HG02981 (cell line): ENCODE measurements at regions not wholly inside any gene's neighbourhood (a gene's known extent, or its start where the extent isn't known, plus 50 kb on each side); places are given as distances from the start of the nearest gene placed in this dataset.
A peak's percentile ranks its signal among the peaks of the same experiment; 100 is the strongest.

ENCODE experiments used
- ATAC-seq: cut with Tn5 transposase; IDR thresholded peaks from one replicate; pipeline ENCODE4 v1.9.1; 2021; ENCODE audit warnings: mild to moderate bottlenecking, moderate library complexity; ENCODE audit not compliant: unreplicated experiment

- no peak for ATAC-seq
These were observed 136.6 kb upstream of the SPRY1 start for GRCh38 chr4:123259676-123260646.

- ATAC-seq = no peak
These were observed 135.9 kb upstream of the SPRY1 start for GRCh38 chr4:123260653-123261052.

GRCh38 chr4:123262080-123262479, 134.5 kb upstream of the SPRY1 start:
- no peak for ATAC-seq

GRCh38 chr4:123265443-123265842, 131.2 kb upstream of the SPRY1 start:
- no peak for ATAC-seq

GRCh38 chr4:123266221-123266620, 130.4 kb upstream of the SPRY1 start:
- ATAC-seq = no peak

GRCh38 chr4:123278755-123279154, 117.8 kb upstream of the SPRY1 start:
- no peak for ATAC-seq

GRCh38 chr4:123283371-123283895, 113.2 kb upstream of the SPRY1 start:
- no peak for ATAC-seq

GRCh38 chr4:123284168-123284567, 112.4 kb upstream of the SPRY1 start:
- ATAC-seq = no peak

- no peak for ATAC-seq
These were observed 109.6 kb upstream of the SPRY1 start for GRCh38 chr4:123286903-123287466.

- peak; percentile 78 for ATAC-seq
These were observed 108.1 kb upstream of the SPRY1 start for GRCh38 chr4:123288309-123289025.

GRCh38 chr4:123291329-123291728, 105.3 kb upstream of the SPRY1 start:
- ATAC-seq = no peak

GRCh38 chr4:123297836-123298235, 98.8 kb upstream of the SPRY1 start:
- ATAC-seq = no peak

- no peak for ATAC-seq
These were observed 98.3 kb upstream of the SPRY1 start for GRCh38 chr4:123298261-123298660.

- ATAC-seq = no peak
These were observed 97.8 kb upstream of the SPRY1 start for GRCh38 chr4:123298801-123299200.

GRCh38 chr4:123299212-123299691, 97.3 kb upstream of the SPRY1 start:
- no peak for ATAC-seq

- ATAC-seq = no peak
These were observed 96.2 kb upstream of the SPRY1 start for GRCh38 chr4:123300222-123301039.

GRCh38 chr4:123301923-123302322, 94.7 kb upstream of the SPRY1 start:
- ATAC-seq = no peak

GRCh38 chr4:123304151-123304964, 92.2 kb upstream of the SPRY1 start:
- peak; percentile 49 for ATAC-seq

- ATAC-seq = no peak
These were observed 90.9 kb upstream of the SPRY1 start for GRCh38 chr4:123305736-123306135.

- no peak for ATAC-seq
These were observed 89.8 kb upstream of the SPRY1 start for GRCh38 chr4:123306769-123307168.
